Activated CD4-positive, alpha-beta memory T cell treated with anti-CD3 and anti-CD28 coated beads for 36 hours (primary cell): ENCODE measurements at regions not wholly inside any gene's neighbourhood (a gene's known extent, or its start where the extent isn't known, plus 50 kb on each side); places are given as distances from the start of the nearest gene placed in this dataset.
A peak's percentile ranks its signal among the peaks of the same experiment; 100 is the strongest.
"Not testable (repeated sequence)": the region's sequence is repeated elsewhere in the genome, so short reads cannot be mapped to it uniquely, and the experiment has no call there.

Experiments used
- CTCF ChIA-PET: fragments of 350-600 bp; sonication (Branson Sonifier 250); formaldehyde crosslinking; loops from one replicate; lab custom pipeline; 2021; ENCODE audit warnings: antibody characterized with exemption, inconsistent platforms; lab: Charles Lee
- POLR2A ChIA-PET: fragments of 350-600 bp; sonication (Branson Sonifier 250); formaldehyde crosslinking; loops from one replicate; lab custom pipeline; 2021; ENCODE audit warnings: antibody characterized with exemption; lab: Charles Lee
- DNase-seq: peaks from one replicate; pipeline ENCODE4 v3.0.0-alpha.2; 2020
- H3K27ac Mint-ChIP-seq: one replicate; pipeline ENCODE4 v1.8.0; 2021; ENCODE audit warnings: mixed read lengths
- H3K27me3 Mint-ChIP-seq: one replicate; pipeline ENCODE4 v1.8.0; 2021; ENCODE audit warnings: mixed read lengths
- H3K36me3 Mint-ChIP-seq: one replicate; pipeline ENCODE4 v1.8.0; 2021; ENCODE audit warnings: mixed read lengths
- H3K4me1 Mint-ChIP-seq: one replicate; pipeline ENCODE4 v1.8.0; 2021; ENCODE audit warnings: low read depth, mixed read lengths
- H3K4me3 Mint-ChIP-seq: one replicate; pipeline ENCODE4 v1.8.0; 2021; ENCODE audit warnings: mild to moderate bottlenecking, mixed read lengths
- H3K9me3 Mint-ChIP-seq: one replicate; pipeline ENCODE4 v1.8.0; 2021; ENCODE audit warnings: mixed read lengths
- intact Hi-C: fragments of 100-400 bp; cut with micrococcal nuclease; formaldehyde crosslinking; loops from one replicate; pipeline ENCODE4 v1.15.1; 2023

GRCh38 chr2:224650815-224651439, 65.2 kb downstream of the CCDC195 start:
- no peaks in the 10 kb centered on the region for H3K9me3 Mint-ChIP-seq
- intact Hi-C loops: loop anchor here (1.0 to 5.0 kb wide), 3 partner anchors 128 to 294 kb away; no protein-coding TSS in a partner anchor
- CTCF ChIA-PET: interaction anchor here (0.6 to 6.6 kb wide), 32 partner anchors 11 to 1009 kb away, joined by 3 to 33 read pairs (median 4); partner anchors contain the start of genes CUL3 and FAM124B

DNA sequence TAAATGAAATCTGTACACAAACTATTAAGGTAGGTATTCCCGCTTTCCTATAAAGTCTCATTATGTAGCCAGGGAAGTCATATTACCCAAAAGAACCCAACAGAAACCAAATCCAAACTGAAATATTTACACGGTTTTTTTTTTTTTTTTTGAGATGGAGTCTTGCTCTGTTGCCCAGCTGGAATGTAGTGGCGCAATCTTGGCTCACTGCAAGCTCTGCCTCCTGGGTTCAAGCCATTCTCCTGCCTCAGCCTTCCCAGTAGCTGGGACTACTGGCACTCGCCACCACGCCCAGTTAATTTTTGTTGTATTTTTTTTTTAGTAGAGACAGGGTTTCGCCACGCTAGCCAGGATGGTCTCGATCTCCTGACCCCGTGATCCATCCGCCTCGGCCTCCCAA, 62.5 kb upstream of the CUL3 start:
- H3K9me3 Mint-ChIP-seq, DNase-seq, intact Hi-C loops, H3K4me3 Mint-ChIP-seq, H3K27ac Mint-ChIP-seq, H3K4me1 Mint-ChIP-seq, H3K27me3 Mint-ChIP-seq, H3K36me3 Mint-ChIP-seq: not testable (repeated sequence)
- ChIA-PET CTCF (interaction anchor here (0.7 to 6.6 kb wide), 4 partner anchors 10 to 292 kb away, joined by 3 to 33 read pairs (median 12); no protein-coding TSS in a partner anchor), POLR2A (interaction anchor here (0.6 kb wide), 1 partner anchor 269 kb away, joined by 4 read pairs; no protein-coding TSS in a partner anchor)

More at GRCh38 chr2:224650815-224651439, 65.2 kb downstream of the CCDC195 start:
- POLR2A ChIA-PET: no interaction called here
- no peak for DNase-seq
- no peak overlapping the region for H3K4me3 Mint-ChIP-seq
- H3K27me3 Mint-ChIP-seq: peaks cover 1% of the 10 kb centered on the region
- no peak overlapping the region for H3K27ac Mint-ChIP-seq
- H3K36me3 Mint-ChIP-seq: no peaks in the 10 kb centered on the region
- H3K4me1 Mint-ChIP-seq: peaks cover 2% of the 10 kb centered on the region

- no peaks in the 10 kb centered on the region for H3K9me3 Mint-ChIP-seq
- no peak overlapping the region for H3K27ac Mint-ChIP-seq
- peaks cover 2% of the 10 kb centered on the region for H3K4me1 Mint-ChIP-seq
- peaks cover 3% of the 10 kb centered on the region for H3K27me3 Mint-ChIP-seq
- POLR2A ChIA-PET: no interaction called here
- no peak overlapping the region for H3K4me3 Mint-ChIP-seq
- DNase-seq: peak; percentile 13
- intact Hi-C loops: loop anchor here (1.0 kb wide), 1 partner anchor 289 kb away; no protein-coding TSS in a partner anchor
- CTCF ChIA-PET: interaction anchor here (0.6 to 3.7 kb wide), 8 partner anchors 10 to 652 kb away, joined by 3 to 21 read pairs (median 3); no protein-coding TSS in a partner anchor
- H3K36me3 Mint-ChIP-seq: no peaks in the 10 kb centered on the region
Observed at GRCh38 chr2:224646242-224646846, 61.2 kb upstream of the CUL3 start.

DNA sequence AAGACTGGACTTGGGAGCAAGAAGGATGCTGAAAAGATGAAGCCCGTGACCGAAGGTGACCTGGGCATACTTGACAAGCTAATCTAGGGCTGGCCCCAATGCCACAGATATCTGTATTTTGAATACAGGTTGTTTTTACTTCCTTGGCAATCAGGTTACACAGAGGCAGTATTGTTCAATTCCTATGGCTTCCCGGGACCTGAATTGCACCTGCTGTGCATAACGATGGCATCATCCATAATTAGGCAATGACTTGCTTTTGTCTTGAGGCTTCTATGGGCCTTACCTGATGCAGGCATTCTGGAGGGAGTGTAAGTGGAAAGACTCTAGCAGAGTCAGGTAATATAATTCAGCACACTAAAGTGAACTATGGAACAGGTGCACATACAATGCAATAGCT, 60.6 kb upstream of the CUL3 start:
- H3K4me3 Mint-ChIP-seq: no peak overlapping the region
- ChIA-PET CTCF (no interaction called here), POLR2A (no interaction called here)
- DNase-seq: no peak
- H3K4me1 Mint-ChIP-seq: peaks cover 2% of the 10 kb centered on the region
- peaks cover 3% of the 10 kb centered on the region for H3K27me3 Mint-ChIP-seq
- H3K27ac Mint-ChIP-seq: no peak overlapping the region
- intact Hi-C loops: loop anchor here (1.0 kb wide), 1 partner anchor 288 kb away; no protein-coding TSS in a partner anchor
- no peaks in the 10 kb centered on the region for H3K9me3 Mint-ChIP-seq
- H3K36me3 Mint-ChIP-seq: no peaks in the 10 kb centered on the region

DNA sequence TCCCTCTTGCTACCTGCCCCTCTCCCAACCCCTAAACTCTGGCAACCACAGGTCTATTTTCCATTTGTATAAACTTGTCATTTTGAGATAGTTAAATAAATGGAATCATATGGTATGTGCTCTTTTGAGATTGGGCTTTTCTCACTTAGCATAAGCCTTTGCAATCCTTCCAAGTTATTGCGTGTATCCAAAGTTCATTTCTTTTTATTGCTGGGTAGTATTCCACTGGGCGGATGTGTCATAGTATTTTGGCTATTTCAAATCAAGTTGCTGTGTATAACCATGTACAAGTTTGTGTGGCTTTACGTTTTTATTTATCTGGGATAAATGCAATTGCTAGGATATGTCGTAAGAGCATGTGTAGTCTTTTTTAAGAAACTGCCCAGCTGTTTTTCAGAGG, 55.5 kb upstream of the CUL3 start:
- POLR2A ChIA-PET: no interaction called here
- Mint-ChIP-seq H3K36me3 (no peaks in the 10 kb centered on the region), H3K9me3 (no peaks in the 10 kb centered on the region), H3K4me3 (no peak overlapping the region), H3K27me3 (peaks cover 2% of the 10 kb centered on the region), H3K27ac (no peak overlapping the region), H3K4me1 (peaks cover 10% of the 10 kb centered on the region)
- intact Hi-C loops: no loop called here
- CTCF ChIA-PET: no interaction called here
- DNase-seq: no peak

DNA sequence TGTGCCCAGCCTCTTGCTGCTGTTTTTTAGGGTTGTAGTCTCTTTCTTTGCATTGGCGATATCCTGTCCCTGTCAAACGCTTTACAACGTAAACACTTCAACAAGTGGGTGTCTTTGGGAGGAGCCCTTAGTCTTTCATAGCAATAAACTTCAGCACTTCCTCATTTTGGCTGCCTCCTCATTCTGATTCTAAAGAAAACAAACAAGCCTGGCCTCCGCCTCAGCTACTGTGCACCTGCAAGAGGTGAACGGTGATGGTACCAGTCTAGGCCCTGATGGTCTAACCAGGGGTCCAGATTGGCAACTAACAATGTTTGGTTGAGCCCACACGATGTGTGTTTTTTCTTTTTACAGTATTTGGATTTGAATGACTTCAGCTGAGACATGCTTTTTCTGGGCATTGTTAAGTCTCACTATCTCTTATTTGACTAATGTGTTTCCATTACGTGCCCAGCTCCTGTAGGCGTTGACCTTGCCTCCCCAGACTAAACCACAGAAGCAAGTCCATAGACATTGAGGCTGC, 53.2 kb upstream of the CUL3 start:
- intact Hi-C loops: loop anchor here (1.0 to 5.0 kb wide), 5 partner anchors 36 to 288 kb away; no protein-coding TSS in a partner anchor
- peaks cover 2% of the 10 kb centered on the region for H3K27me3 Mint-ChIP-seq
- peak overlapping the region; percentile 30 for H3K4me3 Mint-ChIP-seq
- peak overlapping the region; percentile 89 for H3K27ac Mint-ChIP-seq
- H3K36me3 Mint-ChIP-seq: no peaks in the 10 kb centered on the region
- CTCF ChIA-PET: interaction anchor here (0.6 to 1.4 kb wide), 2 partner anchors 9 to 10 kb away, joined by 4 to 5 read pairs; no protein-coding TSS in a partner anchor
- peak; percentile 66 for DNase-seq
- H3K9me3 Mint-ChIP-seq: no peaks in the 10 kb centered on the region
- POLR2A ChIA-PET: no interaction called here
- peaks cover 10% of the 10 kb centered on the region for H3K4me1 Mint-ChIP-seq
